ENCODE measurements at regions not wholly inside any gene's neighbourhood (a gene's known extent, or its start where the extent isn't known, plus 50 kb on each side); places are given as distances from the start of the nearest gene placed in this dataset.

DNA sequence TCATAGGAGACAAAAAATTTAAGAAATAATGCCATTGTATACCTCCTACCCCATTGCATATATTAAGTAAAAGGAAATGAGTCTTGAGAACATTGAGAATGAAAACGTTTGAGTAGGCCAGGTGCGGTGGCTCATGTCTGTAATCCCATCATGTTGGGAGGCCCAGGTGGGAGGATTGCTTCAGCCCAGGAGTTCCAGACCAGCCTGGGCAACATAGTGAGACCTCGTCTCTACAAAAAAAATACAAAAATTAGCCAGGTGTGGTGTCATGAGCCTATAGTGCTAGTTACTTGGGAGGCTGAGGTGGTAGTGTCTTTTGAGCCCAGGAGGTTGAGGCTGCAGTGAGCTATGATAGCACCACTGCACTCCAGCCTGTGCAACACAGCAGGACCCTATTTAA, 107.7 kb upstream of the MGAT5 start:
- no peak for DNase-seq (ENCODE audit: low read depth)

DNA sequence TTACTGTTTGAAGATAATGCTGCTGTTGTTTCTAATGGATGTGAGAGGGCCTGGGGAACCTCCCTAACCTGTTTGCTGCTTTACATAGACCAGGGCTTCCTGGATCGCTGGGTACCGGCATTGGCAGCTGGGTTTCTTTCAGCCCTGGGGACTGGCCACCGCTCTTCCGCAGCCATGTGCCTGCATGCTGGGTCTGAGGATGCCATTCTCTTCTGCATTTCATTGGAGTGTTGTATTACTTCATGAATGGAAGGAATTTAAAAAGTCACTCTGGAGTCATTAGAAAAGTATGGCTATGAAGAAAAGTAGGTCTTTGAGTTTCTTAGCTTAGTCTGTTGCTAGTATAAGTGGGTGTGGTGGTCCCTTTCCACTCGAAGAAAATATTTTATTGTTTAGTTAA, 107.3 kb upstream of the MGAT5 start:
- DNase-seq (ENCODE audit: low read depth), result no peak

DNA sequence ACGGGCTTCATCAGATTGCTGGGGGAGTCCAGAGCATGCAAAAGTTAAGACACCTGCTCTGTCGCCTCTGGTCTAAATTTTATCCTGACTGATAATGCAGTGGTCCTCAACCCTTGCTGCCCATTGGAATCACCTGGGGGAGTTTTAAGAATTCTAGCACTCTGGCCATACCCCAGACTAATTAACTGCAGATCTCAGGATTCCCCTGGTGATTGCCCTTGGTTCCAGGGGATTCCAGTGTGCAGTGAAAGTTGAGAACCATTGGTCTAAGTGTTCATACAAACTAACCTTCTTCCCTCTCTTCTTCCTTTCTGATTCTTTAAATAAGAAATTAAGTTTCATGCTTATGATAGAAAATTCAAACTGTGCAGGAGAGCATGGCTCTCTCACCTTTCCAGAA, 105.7 kb upstream of the MGAT5 start:
- DNase-seq (ENCODE audit: low read depth), result no peak

DNA sequence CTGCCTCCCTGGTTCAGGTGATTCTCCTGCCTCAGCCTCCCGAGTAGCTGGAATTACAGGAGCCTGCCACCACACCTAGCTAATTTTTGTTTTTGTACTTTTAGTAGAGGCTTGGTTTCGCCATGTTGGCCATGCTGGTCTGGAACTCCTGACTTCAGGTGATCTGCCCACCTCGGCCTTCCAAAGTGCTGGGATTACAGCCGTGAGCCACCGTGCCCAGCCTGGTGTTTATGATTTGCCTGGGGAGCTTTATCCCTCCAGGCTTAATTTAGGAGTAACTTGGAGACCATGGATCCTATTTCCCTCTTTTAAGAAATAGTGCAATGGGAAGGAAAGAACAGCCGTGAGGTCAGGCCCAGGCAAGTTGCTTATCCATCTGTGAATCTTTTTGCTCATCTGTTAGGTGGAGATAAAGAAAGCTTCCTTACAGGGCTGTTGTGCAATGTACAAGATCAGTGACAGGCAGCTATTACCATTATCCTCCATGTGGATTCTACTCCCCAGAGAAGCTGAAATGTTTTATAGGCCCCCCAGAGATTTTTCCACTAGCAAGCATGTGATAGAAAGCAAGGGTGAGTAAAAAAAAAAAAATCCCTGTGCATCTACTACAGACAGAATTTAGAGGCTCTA, 104.9 kb upstream of the MGAT5 start:
- DNase-seq (ENCODE audit: low read depth), result no peak

DNA sequence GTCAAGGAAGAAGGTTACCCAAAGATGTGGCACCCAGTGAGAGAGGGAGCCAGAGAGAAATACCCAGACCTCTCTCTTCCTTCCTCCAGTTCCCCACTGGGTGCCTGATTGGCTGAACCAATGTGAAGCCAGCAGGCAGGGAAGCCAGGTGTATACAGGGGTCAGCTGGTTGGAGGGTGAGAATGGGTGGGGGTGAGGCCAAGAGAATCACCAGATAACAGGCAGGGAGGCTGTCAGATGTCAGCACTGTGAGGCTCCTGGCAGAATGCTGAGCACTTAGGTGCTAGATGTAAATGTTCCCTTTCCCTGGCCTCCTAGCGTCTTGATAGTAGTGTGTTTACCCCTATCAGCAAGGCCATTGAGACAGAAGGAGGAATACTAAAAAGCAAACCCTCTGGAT, 104.0 kb upstream of the MGAT5 start:
- DNase-seq (ENCODE audit: low read depth), result no peak

DNA sequence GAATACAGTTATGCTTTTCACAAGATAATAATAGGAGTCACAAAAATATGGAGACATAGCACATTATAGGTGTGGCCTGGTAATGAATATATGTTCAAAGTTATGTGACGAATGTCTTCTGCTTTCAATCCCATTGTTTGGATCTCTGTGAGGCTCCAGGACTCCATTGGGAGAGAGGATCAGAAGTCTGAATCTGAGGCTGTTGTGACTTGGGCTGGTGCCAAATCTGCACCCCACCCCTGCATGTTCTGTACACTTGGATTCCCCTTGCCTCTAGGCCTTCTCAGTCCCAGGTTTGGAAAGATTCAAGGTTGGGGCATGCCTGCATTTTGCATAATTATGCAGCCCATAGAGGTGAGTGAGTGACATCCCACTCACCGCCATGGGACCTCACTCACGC, 103.1 kb upstream of the MGAT5 start:
- no peak for DNase-seq (ENCODE audit: low read depth)

DNA sequence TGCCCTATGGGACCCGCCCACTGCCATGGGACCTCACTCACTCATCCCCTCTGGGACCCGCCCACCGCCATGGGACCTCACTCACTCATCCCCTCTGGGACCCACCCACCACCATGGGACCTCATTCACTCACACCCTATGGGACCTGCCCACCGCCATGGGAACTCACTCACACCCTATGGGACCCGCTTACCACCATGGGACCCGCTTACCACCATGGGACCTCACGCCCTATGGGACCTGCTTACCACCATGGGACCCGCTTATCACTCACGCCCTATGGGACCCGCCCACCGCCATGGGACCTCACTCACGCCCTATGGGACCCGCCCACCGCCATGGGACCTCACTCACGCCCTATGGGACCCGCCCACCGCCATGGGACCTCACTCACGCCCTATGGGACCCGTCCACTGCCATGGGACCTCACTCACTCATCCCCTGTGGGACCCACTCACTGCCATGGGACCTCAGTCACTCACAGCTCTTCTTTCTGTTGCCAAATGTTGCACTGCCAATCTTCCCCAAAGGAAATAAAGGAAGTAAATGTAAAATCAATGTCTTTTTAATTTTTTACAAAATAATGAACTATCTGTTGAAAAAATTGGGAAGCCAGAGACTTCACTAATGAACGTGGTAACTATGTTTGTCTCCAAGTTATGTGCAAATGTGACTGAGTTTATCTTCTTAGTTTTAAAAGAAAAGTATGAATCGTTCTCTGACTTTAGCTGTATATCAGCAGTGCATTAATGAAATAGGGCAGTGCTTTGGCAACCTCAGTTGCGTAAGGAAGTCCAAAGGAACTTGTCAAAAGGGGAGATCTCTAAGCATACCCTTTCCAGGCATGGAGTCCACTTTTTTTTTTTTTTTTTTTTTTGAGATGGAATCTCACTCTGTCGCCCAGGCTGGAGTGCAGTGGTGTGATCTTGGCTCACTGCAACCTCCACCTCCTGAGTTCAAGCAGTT, 101.5 kb upstream of the MGAT5 start:
- no peak for DNase-seq (ENCODE audit: low read depth)

DNA sequence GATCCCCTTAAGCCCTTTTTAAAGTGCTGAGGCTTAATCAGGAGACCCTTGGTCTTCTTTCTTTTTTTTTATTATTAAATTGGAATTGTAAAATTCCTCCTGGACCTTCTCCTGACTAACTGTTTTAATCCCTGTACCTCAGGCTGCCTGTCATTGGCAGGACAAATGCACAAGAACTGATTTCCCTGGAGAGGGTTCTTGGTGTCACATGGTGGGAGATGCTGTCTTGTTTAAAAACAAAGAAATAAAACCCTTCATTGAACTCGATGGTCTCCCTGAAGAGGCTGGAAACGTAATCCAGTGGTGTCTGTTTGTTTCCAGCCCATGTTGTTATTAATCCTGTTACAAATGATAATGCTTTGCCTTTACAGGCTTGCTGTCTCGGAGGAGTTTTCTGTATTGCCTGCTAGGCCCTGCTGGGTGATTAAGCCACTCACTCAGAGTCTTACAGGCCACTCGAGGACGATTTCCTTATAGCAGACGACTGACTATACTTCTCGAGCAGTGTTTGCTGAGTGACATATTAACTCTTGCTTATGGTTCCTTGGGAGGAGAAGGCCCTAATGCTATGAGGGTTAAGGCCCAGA, 100.5 kb upstream of the MGAT5 start:
- no peak for DNase-seq (ENCODE audit: low read depth)

DNA sequence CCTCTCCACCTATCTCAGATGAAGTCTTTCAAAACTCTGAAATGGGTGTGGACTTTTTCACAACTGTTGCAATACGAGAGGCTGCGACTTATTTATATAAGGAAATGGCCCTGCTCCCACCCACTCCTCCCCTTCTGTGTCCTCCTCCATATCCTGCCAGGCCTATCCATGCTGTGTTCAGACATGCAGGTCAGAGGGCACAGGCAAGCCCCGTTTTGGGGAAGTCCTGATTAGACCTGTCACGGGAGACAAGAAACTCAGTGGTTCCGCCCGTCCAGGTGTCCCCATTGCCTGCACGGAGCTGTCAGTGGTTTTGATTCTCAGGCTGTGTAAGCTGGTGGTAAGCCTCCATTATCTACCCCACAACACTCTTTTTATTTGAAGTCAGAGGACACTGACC, 99.6 kb upstream of the MGAT5 start:
- no peak for DNase-seq (ENCODE audit: low read depth)

DNA sequence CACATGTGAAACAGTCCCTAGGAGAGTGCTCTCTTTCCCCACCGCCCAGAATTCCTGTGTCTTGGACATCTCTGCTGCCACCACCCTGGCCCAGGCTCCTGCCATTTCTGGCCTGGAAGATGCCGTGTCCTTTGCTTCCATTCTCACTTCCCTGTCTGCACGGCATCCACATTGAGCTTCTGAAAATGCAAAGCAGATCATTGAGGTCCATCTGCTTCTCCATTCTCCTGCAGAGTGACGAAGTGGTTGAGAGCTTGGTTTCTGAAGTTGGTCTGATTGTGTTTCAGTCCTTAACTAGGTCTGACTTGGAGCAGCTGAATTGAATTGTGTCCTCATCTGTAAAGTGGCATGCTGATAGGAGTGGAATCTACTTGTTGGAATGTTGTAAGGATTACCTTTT, 98.7 kb upstream of the MGAT5 start:
- no peak for DNase-seq (ENCODE audit: low read depth)

DNA sequence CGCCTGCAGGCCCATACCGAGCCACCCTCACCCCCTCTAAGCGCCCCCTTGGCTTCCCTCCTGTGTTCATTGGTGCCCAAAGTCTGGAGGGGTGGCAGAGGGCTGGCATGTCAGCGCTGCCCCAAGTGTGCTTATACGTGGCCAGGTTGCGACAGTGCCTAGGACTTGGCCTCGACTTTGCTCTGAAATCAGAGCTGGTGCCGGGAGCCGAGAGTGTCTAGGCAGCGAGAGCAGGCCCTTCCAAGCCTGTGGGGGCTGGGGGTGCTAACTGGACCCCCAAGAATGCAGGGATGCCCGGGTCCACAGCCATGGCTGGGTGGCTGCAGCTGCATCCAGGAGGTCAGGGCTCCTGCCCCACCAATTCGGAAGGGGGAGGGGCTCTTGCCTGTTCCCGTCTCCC, 95.6 kb upstream of the MGAT5 start:
- DNase-seq (ENCODE audit: low read depth), result no peak

DNA sequence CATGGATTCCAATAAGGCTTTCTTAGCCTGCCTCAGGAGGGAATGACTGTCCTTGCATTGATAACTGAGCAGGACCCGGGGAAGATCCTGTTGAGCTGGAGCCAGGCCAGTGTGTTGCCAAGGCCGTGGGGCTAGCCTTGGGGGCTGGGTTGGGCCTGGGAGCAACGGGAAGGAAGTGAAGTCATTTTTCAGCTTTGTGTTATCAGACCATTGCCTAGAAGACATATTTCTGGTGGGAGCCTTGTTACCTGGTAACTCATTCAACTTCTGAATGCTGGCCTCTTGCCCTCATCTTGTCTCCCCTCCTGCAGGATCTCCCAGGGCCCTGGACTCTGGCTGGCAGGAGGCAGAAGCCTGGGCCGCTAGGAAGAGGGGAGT, 92.7 kb upstream of the MGAT5 start:
- no peak for DNase-seq (ENCODE audit: low read depth)

DNA sequence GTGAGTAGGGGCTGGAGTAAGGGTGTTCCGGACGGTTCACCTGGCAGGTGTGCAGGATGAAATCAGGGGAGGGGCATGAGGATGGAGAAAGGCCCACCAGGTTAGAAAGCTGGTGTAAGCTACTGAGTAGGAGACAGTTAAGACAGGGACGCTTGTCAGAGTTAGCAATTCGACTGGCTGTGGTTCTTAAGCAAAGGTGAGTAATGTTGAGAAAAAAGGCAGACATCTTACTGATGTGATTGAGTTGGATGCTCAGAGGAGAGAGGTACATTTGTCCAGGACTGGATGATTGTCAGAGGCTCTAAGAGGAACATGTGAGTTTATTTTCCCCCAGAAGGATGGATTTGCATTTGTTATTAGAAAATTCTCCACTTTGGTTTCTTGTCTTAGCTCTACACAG, 90.5 kb upstream of the MGAT5 start:
- no peak for DNase-seq (ENCODE audit: low read depth)

DNA sequence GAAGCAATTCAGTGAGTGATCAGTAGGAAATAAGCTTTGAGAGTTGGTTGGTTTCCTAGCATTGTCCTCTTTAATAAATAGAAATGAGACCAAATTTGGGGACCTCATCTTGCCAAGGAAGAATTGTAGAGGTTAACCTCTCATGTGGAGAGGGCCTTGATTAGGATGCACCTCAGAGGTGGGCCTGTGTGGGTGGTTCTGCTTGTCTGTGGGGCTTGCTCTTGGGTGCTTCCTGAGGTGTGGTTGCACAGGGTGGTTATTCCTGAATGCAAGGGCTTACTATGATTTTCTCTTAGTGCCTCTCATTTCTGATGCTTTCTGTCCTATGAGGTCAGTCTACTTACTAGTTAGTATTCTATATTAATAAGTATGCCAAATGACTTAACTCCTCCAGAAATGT, 89.6 kb upstream of the MGAT5 start:
- no peak for DNase-seq (ENCODE audit: low read depth)

DNA sequence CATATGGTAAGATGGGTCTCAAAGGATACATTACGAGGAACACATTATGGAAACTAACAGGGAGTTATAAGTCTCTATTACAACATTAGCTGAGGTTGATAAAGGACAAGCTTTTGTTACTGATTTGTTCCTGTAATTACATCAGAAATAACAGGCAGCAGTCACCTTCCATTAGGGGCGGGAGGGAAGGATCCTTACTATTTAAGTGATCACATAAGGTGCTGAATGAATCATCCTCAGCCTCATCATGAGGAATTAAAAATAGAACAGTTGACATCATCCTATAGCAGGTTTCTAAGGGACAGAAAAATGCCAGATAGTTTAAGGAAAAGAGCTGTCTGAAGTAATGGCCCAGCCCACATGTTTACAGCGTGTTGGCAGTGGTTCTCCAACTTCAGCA, 86.9 kb upstream of the MGAT5 start:
- DNase-seq (ENCODE audit: low read depth), result peak; percentile 18

DNA sequence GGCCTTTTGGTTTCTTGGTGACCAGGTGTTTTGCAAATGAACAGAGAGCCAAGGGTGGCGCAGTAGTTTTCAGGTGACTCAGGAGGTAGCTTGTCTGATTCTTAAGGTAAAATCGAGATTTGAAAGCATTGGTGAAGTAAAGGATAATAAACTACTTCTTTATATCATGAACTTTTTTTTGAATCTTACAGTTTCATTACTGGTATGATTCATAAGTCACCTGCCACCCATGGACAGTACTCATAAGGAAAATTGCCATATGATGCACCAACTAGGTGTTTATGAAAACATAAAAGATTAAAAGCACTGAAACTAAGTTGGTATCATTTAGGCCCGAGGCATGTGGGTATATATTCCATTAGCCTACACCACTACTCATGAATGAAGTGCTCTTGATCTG, 84.1 kb upstream of the MGAT5 start:
- DNase-seq (ENCODE audit: low read depth), result no peak

DNA sequence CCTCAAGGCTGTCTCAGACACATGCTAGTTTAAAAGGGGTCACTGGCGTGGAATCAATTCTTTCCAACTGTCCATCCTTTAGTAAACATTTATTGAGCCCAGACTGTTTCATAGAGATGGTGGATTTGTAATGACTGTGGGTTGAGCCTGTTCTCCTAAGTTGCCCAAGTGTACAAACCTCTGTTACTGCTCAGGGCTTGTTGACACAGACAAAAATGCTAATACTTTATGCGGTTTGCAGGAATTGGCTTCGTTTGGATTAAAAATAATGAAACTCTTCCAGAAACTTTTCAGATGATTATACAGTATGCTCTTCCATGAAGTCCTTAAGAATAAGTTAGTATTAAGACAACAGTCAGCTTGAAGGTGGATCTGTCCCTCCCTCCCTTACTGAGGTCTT, 83.6 kb upstream of the MGAT5 start:
- DNase-seq (ENCODE audit: low read depth), result no peak

DNA sequence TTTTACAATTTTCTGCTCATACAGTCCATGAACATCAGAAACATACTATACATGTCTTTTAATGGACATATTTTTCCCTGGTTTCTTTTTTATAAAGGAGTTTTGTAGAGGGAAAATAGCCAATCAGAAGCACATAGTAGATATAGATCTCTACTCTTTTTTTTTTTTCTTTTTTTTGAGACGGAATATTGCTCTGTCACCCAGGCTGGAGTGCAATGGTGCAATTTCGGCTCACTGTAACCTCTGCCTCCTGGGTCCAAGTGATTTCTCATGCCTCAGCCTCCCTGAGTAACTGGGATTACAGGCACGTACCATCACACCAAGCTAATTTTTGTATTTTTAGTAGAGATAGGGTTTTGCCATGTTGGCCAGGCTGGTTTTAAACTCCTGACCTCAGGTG, 83.2 kb upstream of the MGAT5 start:
- no peak for DNase-seq (ENCODE audit: low read depth)

DNA sequence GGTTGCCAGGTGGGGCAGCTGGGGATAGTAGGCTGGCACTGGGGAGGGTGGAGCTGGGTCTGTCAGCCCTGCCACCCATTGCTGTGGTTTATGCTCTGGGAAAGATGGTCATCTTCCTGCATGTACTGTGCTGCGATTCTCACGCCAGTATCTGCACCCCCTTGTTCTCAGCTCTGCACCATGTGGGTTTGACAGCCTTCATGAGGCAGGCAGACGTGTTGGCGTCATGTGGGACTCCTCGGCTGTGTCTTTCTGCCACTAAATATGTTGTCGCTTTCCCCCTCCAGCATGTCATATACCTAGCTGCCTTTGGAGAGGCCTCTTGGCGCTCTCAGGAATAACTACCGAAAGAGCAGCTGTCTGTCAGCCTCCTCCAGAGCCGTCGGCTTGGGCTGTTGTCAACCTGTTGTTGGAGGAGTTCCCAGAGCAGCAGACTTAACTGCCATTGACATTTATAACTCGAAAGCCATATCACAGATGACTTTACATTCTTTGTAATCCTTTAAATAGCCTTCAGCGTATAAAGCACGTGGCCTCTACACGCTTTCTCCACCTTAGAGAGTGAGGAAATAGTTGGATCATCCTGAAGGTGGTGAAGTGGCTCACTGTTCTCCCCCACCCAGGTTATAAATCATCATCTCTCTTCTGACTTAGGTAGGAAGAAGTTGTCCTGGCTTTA, 80.4 kb upstream of the MGAT5 start:
- DNase-seq (ENCODE audit: low read depth), result no peak

DNA sequence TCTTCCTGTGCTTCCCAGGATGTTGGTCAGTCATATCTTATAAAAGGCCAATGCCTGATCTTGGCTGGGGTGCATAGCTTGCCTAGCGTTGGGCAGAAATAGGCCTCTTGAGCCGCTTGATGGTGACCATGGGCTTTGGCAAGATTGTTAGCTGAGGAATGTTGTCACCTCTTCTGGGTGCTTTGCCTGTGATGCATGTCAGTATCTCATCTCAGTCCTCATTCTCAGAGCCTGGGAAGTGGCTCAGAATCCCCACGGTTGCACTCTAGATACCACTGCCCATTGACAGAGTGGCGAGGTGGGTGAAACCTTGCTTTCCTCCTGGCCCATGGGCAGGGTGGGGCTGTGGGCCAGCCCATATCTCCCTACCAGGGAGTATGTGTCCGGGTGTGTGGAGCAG, 79.2 kb upstream of the MGAT5 start:
- DNase-seq (ENCODE audit: low read depth), result no peak

DNA sequence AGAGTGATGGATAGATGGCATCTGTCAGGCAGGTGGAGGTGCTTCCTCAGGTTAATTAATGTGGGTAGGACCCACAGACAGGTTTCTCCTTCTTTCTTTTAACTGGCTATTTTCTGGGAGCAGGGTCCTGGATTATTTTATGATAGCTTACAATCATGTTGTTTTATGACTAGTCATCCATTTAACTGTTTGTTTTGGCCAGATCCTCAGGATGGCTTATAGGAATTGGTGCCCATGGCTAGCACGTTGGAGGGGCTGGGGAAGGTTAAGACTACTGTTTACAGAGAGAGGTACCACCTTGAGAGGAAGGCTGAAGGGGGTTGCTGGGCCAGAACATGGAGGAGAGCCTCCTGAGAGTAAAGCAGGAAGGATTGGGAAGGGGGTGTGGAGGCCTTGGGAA, 78.0 kb upstream of the MGAT5 start:
- no peak for DNase-seq (ENCODE audit: low read depth)

DNA sequence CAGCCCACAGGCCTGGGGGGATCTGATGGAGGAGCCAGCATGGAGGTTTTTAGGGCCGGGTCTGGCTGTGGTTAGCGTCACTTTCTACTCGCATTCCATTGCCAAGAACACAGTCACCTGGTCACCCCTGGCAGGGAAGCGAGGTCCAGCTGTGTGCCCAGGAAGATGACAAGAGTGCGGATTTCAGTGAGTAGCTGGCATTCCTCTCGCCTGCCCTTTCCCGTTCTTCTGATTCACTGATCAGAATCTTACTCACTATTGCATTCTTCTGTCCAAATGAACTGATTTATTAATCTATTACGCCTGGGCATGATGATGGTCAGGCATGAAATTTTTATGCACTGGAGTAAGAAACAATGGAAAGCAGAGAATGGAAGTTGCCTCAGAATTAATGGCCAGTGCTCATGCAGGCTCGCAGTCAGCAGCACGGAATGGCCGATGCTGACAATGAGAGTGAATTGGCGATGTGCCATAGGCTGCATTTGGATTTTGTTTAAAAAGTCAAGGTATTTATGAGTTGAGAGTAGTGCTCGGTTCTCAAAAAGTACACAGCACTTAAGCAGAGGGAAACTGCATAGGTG, 76.4 kb upstream of the MGAT5 start:
- DNase-seq (ENCODE audit: low read depth), result no peak

Measured in HS-5 (cell line).